ENCODE measurements at regions not wholly inside any gene's neighbourhood (a gene's known extent, or its start where the extent isn't known, plus 50 kb on each side); places are given as distances from the start of the nearest gene placed in this dataset.
"Not testable (repeated sequence)": the region's sequence is repeated elsewhere in the genome, so short reads cannot be mapped to it uniquely, and the experiment has no call there.

- no peak for DNase-seq (ENCODE audit: low read depth)
- no peak for TF ChIP-seq CTCF (IDR thresholded peaks at IDR 0.05; ENCODE audit: insufficient read depth, low read depth, low read length, missing control alignments)
- no peak overlapping the region for H3K4me3 ChIP-seq (ENCODE audit: low read depth, low read length)
Measured at GRCh38 chrX:35507701-35508100, 290.4 kb upstream of the MAGEB16 start.

DNA sequence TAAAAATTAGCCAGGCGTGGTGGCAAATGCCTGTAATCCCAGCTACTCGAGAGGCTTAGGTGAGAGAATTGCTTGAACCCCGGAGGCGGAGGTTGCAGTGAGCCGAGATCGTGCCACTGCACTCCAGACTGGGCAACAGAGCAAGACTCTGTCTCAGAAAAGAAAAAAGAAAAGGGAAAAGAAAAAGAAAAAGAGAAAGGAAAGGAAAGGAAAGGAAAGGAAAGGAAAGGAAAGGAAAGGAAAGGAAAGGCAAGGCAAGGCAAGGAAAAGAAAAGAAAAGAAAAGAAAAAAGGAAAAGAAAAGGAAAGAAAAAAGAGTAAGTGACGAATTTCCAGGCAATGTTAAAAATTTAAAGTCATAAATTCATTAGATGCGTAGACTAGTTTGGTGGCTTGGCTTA is 250.1 kb upstream of the MAGEB16 start:
- H3K4me3 ChIP-seq (ENCODE audit: low read depth, low read length); DNase-seq (ENCODE audit: low read depth): not testable (repeated sequence)

GRCh38 chrX:35557916-35558315 is 240.2 kb upstream of the MAGEB16 start:
- TF ChIP-seq CTCF (IDR thresholded peaks at IDR 0.05; ENCODE audit: insufficient read depth, low read depth, low read length, missing control alignments) = no peak
- no peak for DNase-seq (ENCODE audit: low read depth)
- H3K4me3 ChIP-seq (ENCODE audit: low read depth, low read length) = no peak overlapping the region

DNA sequence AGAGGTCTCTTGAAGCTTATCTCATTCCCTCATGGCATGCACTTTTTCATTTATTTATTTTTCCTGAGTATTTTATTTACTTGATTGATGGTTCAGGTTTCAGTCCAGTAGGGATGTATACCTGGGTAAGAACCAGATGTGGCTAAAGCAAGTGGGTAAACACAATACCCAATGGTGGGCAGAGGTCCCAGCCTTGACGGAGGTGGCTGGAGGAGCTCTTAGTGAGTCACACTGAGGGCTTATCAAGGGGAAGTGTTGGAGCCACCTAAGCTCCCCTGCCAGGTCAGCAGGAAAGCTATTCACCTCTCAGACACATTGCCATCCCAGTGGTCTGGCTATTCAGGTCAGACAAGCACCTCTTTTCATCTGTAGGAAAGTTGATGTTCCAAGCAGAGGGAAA is 236.2 kb upstream of the MAGEB16 start:
- no peak for DNase-seq (ENCODE audit: low read depth)
- TF ChIP-seq CTCF (IDR thresholded peaks at IDR 0.05; ENCODE audit: insufficient read depth, low read depth, low read length, missing control alignments) = no peak
- H3K4me3 ChIP-seq (ENCODE audit: low read depth, low read length) = no peak overlapping the region

- no peak overlapping the region for H3K4me3 ChIP-seq (ENCODE audit: low read depth, low read length)
- no peak for DNase-seq (ENCODE audit: low read depth)
- no peak for TF ChIP-seq CTCF (IDR thresholded peaks at IDR 0.05; ENCODE audit: insufficient read depth, low read depth, low read length, missing control alignments)
Measured at GRCh38 chrX:35562395-35562794, 235.7 kb upstream of the MAGEB16 start.

GRCh38 chrX:35590210-35590609 is 207.9 kb upstream of the MAGEB16 start:
- TF ChIP-seq CTCF (IDR thresholded peaks at IDR 0.05; ENCODE audit: insufficient read depth, low read depth, low read length, missing control alignments) = no peak

GRCh38 chrX:35611562-35611961 is 186.6 kb upstream of the MAGEB16 start:
- not testable (repeated sequence) for H3K4me3 ChIP-seq (ENCODE audit: low read depth, low read length); DNase-seq (ENCODE audit: low read depth)

More at GRCh38 chrX:35590210-35590609, 207.9 kb upstream of the MAGEB16 start:
- no peak for DNase-seq (ENCODE audit: low read depth)
- no peak overlapping the region for H3K4me3 ChIP-seq (ENCODE audit: low read depth, low read length)

DNA sequence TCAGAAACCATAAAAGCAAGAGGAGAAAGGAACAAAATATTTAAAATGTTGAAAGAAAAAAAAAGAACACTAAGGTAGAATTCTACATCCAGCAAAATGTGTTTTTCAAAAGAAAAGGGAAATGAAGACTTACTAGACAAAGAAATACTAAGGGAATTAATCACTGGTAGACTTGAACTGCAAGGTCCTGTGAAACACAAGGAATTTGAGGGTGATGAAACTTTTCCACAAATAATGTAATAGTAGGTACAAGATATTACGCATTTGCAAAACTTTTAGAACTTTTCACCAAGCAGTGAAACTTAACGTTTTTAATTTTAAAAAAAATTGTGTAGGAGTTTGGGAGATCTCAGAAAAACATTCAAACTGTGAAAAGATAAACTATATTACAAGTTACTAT is 180.3 kb upstream of the MAGEB16 start:
- H3K4me3 ChIP-seq (ENCODE audit: low read depth, low read length) = no peak overlapping the region
- TF ChIP-seq CTCF (IDR thresholded peaks at IDR 0.05; ENCODE audit: insufficient read depth, low read depth, low read length, missing control alignments) = no peak
- DNase-seq (ENCODE audit: low read depth) = no peak
